Chondrocyte (in vitro differentiated cells): ENCODE measurements at regions not wholly inside any gene's neighbourhood (a gene's known extent, or its start where the extent isn't known, plus 50 kb on each side); places are given as distances from the start of the nearest gene placed in this dataset.

Experiments used
- DNase-seq: peaks from one replicate; pipeline ENCODE4 v3.0.0; 2021; ENCODE audit warnings: mixed read lengths, low spot score
- H3K27ac Mint-ChIP-seq: one replicate; pipeline ENCODE4 v1.8.0; 2021; ENCODE audit warnings: mild to moderate bottlenecking, moderate library complexity, mixed read lengths; ENCODE audit not compliant: unreplicated experiment
- H3K27me3 Mint-ChIP-seq: 2 replicates; pipeline ENCODE4 v1.8.0; 2021; ENCODE audit warnings: low read depth, mixed read lengths
- H3K36me3 Mint-ChIP-seq: 2 replicates; pipeline ENCODE4 v1.8.0; 2021; ENCODE audit warnings: low read depth, mixed read lengths
- H3K4me1 Mint-ChIP-seq: 2 replicates; pipeline ENCODE4 v1.8.0; 2021; ENCODE audit warnings: low read depth, mild to moderate bottlenecking, mixed read lengths
- H3K4me3 Mint-ChIP-seq: one replicate; pipeline ENCODE4 v1.8.0; 2021; ENCODE audit warnings: mild to moderate bottlenecking, moderate library complexity, mixed read lengths; ENCODE audit not compliant: unreplicated experiment
- H3K9me3 Mint-ChIP-seq: 2 replicates; pipeline ENCODE4 v1.8.0; 2021; ENCODE audit warnings: low read depth, mixed read lengths
- CTCF ChIP-seq: fragments of 200-600 bp; sonication (generic); IDR thresholded peaks from 2 replicates; pipeline ENCODE4 v1.5.0; 2021; ENCODE audit warnings: antibody characterized with exemption, mild to moderate bottlenecking, moderate library complexity

- Mint-ChIP-seq H3K9me3 (no peaks in the 10 kb centered on the region), H3K4me3 (no peak overlapping the region), H3K27ac (no peak overlapping the region), H3K27me3 (peaks cover 3% of the 10 kb centered on the region), H3K4me1 (no peaks in the 10 kb centered on the region), H3K36me3 (no peaks in the 10 kb centered on the region)
- no peak for DNase-seq
- no peak for TF ChIP-seq CTCF
Observed at GRCh38 chr12:115698257-115698656, 579.2 kb downstream of the MED13L start.

GRCh38 chr12:115697340-115697739, 580.2 kb downstream of the MED13L start:
- DNase-seq, result no peak
- TF ChIP-seq CTCF, result no peak
- Mint-ChIP-seq H3K36me3 (no peaks in the 10 kb centered on the region), H3K27ac (no peak overlapping the region), H3K9me3 (no peaks in the 10 kb centered on the region), H3K4me1 (no peaks in the 10 kb centered on the region), H3K27me3 (peaks cover 3% of the 10 kb centered on the region), H3K4me3 (no peak overlapping the region)

GRCh38 chr12:115694564-115694963, 582.9 kb downstream of the MED13L start:
- H3K27me3 Mint-ChIP-seq, result peaks cover 3% of the 10 kb centered on the region
- H3K27ac Mint-ChIP-seq, result no peak overlapping the region
- H3K9me3 Mint-ChIP-seq, result no peaks in the 10 kb centered on the region

GRCh38 chr12:115693970-115694369, 583.5 kb downstream of the MED13L start:
- Mint-ChIP-seq H3K4me1 (no peaks in the 10 kb centered on the region), H3K9me3 (no peaks in the 10 kb centered on the region), H3K27ac (no peak overlapping the region), H3K27me3 (no peaks in the 10 kb centered on the region), H3K36me3 (no peaks in the 10 kb centered on the region), H3K4me3 (no peak overlapping the region)
- no peak for DNase-seq
- TF ChIP-seq CTCF, result no peak

More at GRCh38 chr12:115694564-115694963, 582.9 kb downstream of the MED13L start:
- no peak for TF ChIP-seq CTCF
- Mint-ChIP-seq H3K4me3 (no peak overlapping the region), H3K4me1 (no peaks in the 10 kb centered on the region), H3K36me3 (no peaks in the 10 kb centered on the region)
- no peak for DNase-seq

- no peak overlapping the region for H3K27ac Mint-ChIP-seq
- H3K9me3 Mint-ChIP-seq, result no peaks in the 10 kb centered on the region
- H3K27me3 Mint-ChIP-seq, result peaks cover 2% of the 10 kb centered on the region
Observed at GRCh38 chr12:115691123-115691522, 586.4 kb downstream of the MED13L start.

More at GRCh38 chr12:115691123-115691522, 586.4 kb downstream of the MED13L start:
- Mint-ChIP-seq H3K4me1 (no peaks in the 10 kb centered on the region), H3K4me3 (no peak overlapping the region), H3K36me3 (no peaks in the 10 kb centered on the region)
- no peak for TF ChIP-seq CTCF
- DNase-seq, result no peak
